ENCODE measurements at regions not wholly inside any gene's neighbourhood (a gene's known extent, or its start where the extent isn't known, plus 50 kb on each side); places are given as distances from the start of the nearest gene placed in this dataset.

GRCh38 chr21:14737922-14738321 is 191.8 kb upstream of the SAMSN1 start:
- Histone ChIP-seq H3K9me3 (no peaks in the 10 kb centered on the region), H3K27me3 (no peaks in the 10 kb centered on the region), H3K36me3 (no peaks in the 10 kb centered on the region), H3K4me1 (no peaks in the 10 kb centered on the region), H3K27ac (no peak overlapping the region), H3K9ac (ENCODE audit: low read depth in 2 of 2, low read length in 2 of 2) (no peak overlapping the region), H3K4me3 (no peak overlapping the region)
- TF ChIP-seq, protein P1, sequence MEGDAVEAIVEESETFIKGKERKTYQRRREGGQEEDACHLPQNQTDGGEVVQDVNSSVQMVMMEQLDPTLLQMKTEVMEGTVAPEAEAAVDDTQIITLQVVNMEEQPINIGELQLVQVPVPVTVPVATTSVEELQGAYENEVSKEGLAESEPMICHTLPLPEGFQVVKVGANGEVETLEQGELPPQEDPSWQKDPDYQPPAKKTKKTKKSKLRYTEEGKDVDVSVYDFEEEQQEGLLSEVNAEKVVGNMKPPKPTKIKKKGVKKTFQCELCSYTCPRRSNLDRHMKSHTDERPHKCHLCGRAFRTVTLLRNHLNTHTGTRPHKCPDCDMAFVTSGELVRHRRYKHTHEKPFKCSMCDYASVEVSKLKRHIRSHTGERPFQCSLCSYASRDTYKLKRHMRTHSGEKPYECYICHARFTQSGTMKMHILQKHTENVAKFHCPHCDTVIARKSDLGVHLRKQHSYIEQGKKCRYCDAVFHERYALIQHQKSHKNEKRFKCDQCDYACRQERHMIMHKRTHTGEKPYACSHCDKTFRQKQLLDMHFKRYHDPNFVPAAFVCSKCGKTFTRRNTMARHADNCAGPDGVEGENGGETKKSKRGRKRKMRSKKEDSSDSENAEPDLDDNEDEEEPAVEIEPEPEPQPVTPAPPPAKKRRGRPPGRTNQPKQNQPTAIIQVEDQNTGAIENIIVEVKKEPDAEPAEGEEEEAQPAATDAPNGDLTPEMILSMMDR (IDR thresholded peaks at IDR 0.05) = peak; percentile 60
- intact Hi-C loops (cut with DNase I) = no loop called here
- peak; percentile 82 for DNase-seq

GRCh38 chr21:14737284-14737691 is 191.2 kb upstream of the SAMSN1 start:
- no peaks in the 10 kb centered on the region for H3K36me3 ChIP-seq
- no peaks in the 10 kb centered on the region for H3K9me3 ChIP-seq
- H3K27ac ChIP-seq = no peak overlapping the region
- H3K4me3 ChIP-seq = no peak overlapping the region
- intact Hi-C loops (cut with DNase I) = no loop called here
- no peak for DNase-seq
- H3K27me3 ChIP-seq = no peaks in the 10 kb centered on the region
- H3K4me1 ChIP-seq = no peaks in the 10 kb centered on the region
- TF ChIP-seq, protein P1 (IDR thresholded peaks at IDR 0.05) = no peak
- H3K9ac ChIP-seq (ENCODE audit: low read depth in 2 of 2, low read length in 2 of 2) = no peak overlapping the region

GRCh38 chr21:14736672-14737071 is 190.6 kb upstream of the SAMSN1 start:
- no peak overlapping the region for H3K27ac ChIP-seq
- TF ChIP-seq, protein P1 (IDR thresholded peaks at IDR 0.05) = no peak
- no peak overlapping the region for H3K9ac ChIP-seq (ENCODE audit: low read depth in 2 of 2, low read length in 2 of 2)
- no peaks in the 10 kb centered on the region for H3K4me1 ChIP-seq
- intact Hi-C loops (cut with DNase I) = no loop called here
- no peaks in the 10 kb centered on the region for H3K27me3 ChIP-seq
- H3K9me3 ChIP-seq = no peaks in the 10 kb centered on the region
- H3K36me3 ChIP-seq = no peaks in the 10 kb centered on the region
- no peak overlapping the region for H3K4me3 ChIP-seq
- no peak for DNase-seq

GRCh38 chr21:14736162-14736561 is 190.0 kb upstream of the SAMSN1 start:
- TF ChIP-seq, protein P1 (IDR thresholded peaks at IDR 0.05) = no peak
- Histone ChIP-seq H3K9me3 (no peaks in the 10 kb centered on the region), H3K27ac (no peak overlapping the region), H3K36me3 (no peaks in the 10 kb centered on the region), H3K4me3 (no peak overlapping the region), H3K9ac (ENCODE audit: low read depth in 2 of 2, low read length in 2 of 2) (no peak overlapping the region), H3K4me1 (no peaks in the 10 kb centered on the region), H3K27me3 (no peaks in the 10 kb centered on the region)
- intact Hi-C loops (cut with DNase I) = no loop called here
- DNase-seq = no peak

- TF ChIP-seq, protein P1 (IDR thresholded peaks at IDR 0.05) = no peak
- no peaks in the 10 kb centered on the region for H3K4me1 ChIP-seq
- no peak overlapping the region for H3K27ac ChIP-seq
- H3K9ac ChIP-seq (ENCODE audit: low read depth in 2 of 2, low read length in 2 of 2) = no peak overlapping the region
- H3K4me3 ChIP-seq = no peak overlapping the region
- intact Hi-C loops (cut with DNase I) = no loop called here
- H3K36me3 ChIP-seq = no peaks in the 10 kb centered on the region
- no peaks in the 10 kb centered on the region for H3K9me3 ChIP-seq
- no peaks in the 10 kb centered on the region for H3K27me3 ChIP-seq
- DNase-seq = no peak
Observed at GRCh38 chr21:14734833-14735232, 188.7 kb upstream of the SAMSN1 start.

DNA sequence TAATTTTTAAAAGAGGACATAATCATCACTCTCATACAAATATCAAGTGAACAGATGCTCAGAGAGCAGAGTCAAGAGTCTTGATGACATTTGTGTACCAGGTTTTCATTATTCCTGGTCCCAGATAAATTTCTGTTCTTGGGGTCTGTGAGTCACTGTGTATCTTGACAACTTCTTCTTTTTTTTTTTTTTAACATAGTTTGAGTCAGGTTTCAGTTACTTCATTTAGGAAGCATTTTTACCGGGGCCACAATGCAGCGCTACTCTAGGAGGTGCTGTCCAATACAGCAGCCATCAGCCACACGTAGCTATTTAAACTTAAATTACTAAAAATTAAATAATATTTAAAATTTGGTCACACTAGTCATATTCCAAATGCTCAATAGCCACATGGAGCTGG is 188.1 kb upstream of the SAMSN1 start:
- intact Hi-C loops (cut with DNase I) = no loop called here
- no peak overlapping the region for H3K27ac ChIP-seq
- H3K4me3 ChIP-seq = no peak overlapping the region
- TF ChIP-seq, protein P1 (IDR thresholded peaks at IDR 0.05) = no peak
- no peaks in the 10 kb centered on the region for H3K36me3 ChIP-seq
- H3K9me3 ChIP-seq = no peaks in the 10 kb centered on the region
- H3K27me3 ChIP-seq = no peaks in the 10 kb centered on the region
- DNase-seq = no peak
- H3K9ac ChIP-seq (ENCODE audit: low read depth in 2 of 2, low read length in 2 of 2) = no peak overlapping the region
- H3K4me1 ChIP-seq = no peaks in the 10 kb centered on the region

Data from colonic mucosa (tissue), 4 donors.